Stomach (tissue), 8 donors: ENCODE measurements at regions not wholly inside any gene's neighbourhood (a gene's known extent, or its start where the extent isn't known, plus 50 kb on each side); places are given as distances from the start of the nearest gene placed in this dataset.

Experiments
- DNase-seq, 2 donors: peaks; one replicate each; pipeline versions ENCODE4 v3.0.0 to v3.0.0-alpha.2; 2013 to 2019
- H3K27ac ChIP-seq, 5 donors: fragments of 200-600 bp in 4 of 5; sonication (generic) in 4 of 5; one replicate each; pipeline ENCODE4 v1.5.1; 2013 to 2019; ENCODE audit warnings: mild to moderate bottlenecking in 1 of 5, moderate library complexity in 1 of 5
- H3K27me3 ChIP-seq, 3 donors: fragments of 200-600 bp; sonication (generic); one replicate each; pipeline ENCODE4 v1.5.1; 2017 to 2019; ENCODE audit warnings: mixed run types in 1 of 3
- H3K36me3 ChIP-seq, 4 donors: fragments of 200-600 bp; sonication (generic); 1 replicate in 3 of 4; 2 replicates in 1 of 4; pipeline ENCODE4 v1.5.1; 2016 to 2019
- H3K4me1 ChIP-seq, 4 donors: fragments of 200-600 bp; sonication (generic); one replicate each; pipeline ENCODE4 v1.5.1; 2016 to 2019
- H3K4me3 ChIP-seq, 4 donors: fragments of 200-600 bp; sonication (generic) in 3 of 4; one replicate each; pipeline ENCODE4 v1.5.1; 2016 to 2019; ENCODE audit warnings: mild to moderate bottlenecking in 1 of 4
- H3K9me3 ChIP-seq, 4 donors: fragments of 200-600 bp; sonication (generic); one replicate each; pipeline ENCODE4 v1.5.1; 2016 to 2019
- CTCF ChIP-seq, 7 experiments: fragments of 450-650 bp in 4 of 7; fragments of 200-600 bp in 3 of 7; sonication (generic) in 3 of 7; IDR thresholded peaks; one replicate each; pipeline ENCODE4 v1.5.1; 2016 to 2019; ENCODE audit warnings: antibody characterized with exemption in 7 of 7, control low read depth in 2 of 7, mild to moderate bottlenecking in 1 of 7
- EP300 ChIP-seq: sonication (generic); formaldehyde crosslinking; IDR thresholded peaks from one replicate; pipeline ENCODE4 v1.6.1; 2017; ENCODE audit warnings: antibody characterized with exemption
- POLR2A ChIP-seq, 4 donors: fragments of 450-650 bp; IDR thresholded peaks; one replicate each; pipeline ENCODE4 v1.6.1; 2016; ENCODE audit warnings: antibody characterized with exemption in 4 of 4, control low read depth in 2 of 4, mild to moderate bottlenecking in 1 of 4, moderate library complexity in 1 of 4
- POLR2AphosphoS5 ChIP-seq, 3 donors: sonication (generic); formaldehyde crosslinking; IDR thresholded peaks; one replicate each; pipeline ENCODE4 v1.6.1; 2016; ENCODE audit warnings: antibody characterized with exemption in 3 of 3
- WGBS, 5 donors: extraction: QIAGEN DNeasy Blood & Tissue Kit in 3 of 5; methylation state at CpG; one replicate each; pipeline versions ENCODE4 v1.1.5 to v1.1.7; 2013 to 2018; 5-methylcytosine and 5-hydroxymethylcytosine counted together
- intact Hi-C: fragments of 100-400 bp; cut with DNase I; formaldehyde crosslinking; loops from one replicate; pipeline ENCODE4 v1.15.1; 2023; ENCODE audit warnings: low total_unique reads
- donor health status: healthy with polysubstance abuse.
- donor health status: Bipolar disorder and iron deficiency.
- donor health status: healthy.

GRCh38 chrX:45601052-45601451 is 400.4 kb upstream of the DIPK2B start:
- H3K27ac ChIP-seq, result no peak overlapping the region
- peaks cover 0 to 4% (median 0%) of the 10 kb centered on the region in 3 donors for H3K27me3 ChIP-seq
- intact Hi-C loops, result no loop called here
- no peak for DNase-seq
- H3K4me3 ChIP-seq, result no peak overlapping the region
- TF ChIP-seq POLR2AphosphoS5 (IDR thresholded peaks at IDR 0.05) (no peak), EP300 (no peak), POLR2A (IDR thresholded peaks at IDR 0.05) (no peak), CTCF (IDR thresholded peaks at IDR 0.05) (no peak)
- no peaks in the 10 kb centered on the region for H3K36me3 ChIP-seq
- 53 to 82% (median 74%) methylated on average over 5 of the region's 5 CpGs for WGBS, 5 donors
- H3K9me3 ChIP-seq, result peaks cover 0 to 8% (median 3%) of the 10 kb centered on the region in 4 donors
- no peaks in the 10 kb centered on the region for H3K4me1 ChIP-seq

GRCh38 chrX:45598861-45599260 is 398.2 kb upstream of the DIPK2B start:
- H3K36me3 ChIP-seq, result no peaks in the 10 kb centered on the region
- no peak overlapping the region for H3K27ac ChIP-seq
- H3K27me3 ChIP-seq, result peaks cover 0 to 4% (median 0%) of the 10 kb centered on the region in 3 donors
- H3K9me3 ChIP-seq, result no peaks in the 10 kb centered on the region
- no peak for DNase-seq
- H3K4me1 ChIP-seq, result no peaks in the 10 kb centered on the region
- 69 to 88% (median 78%) methylated on average over 3 of the region's 3 CpGs for WGBS, 5 donors
- no peak overlapping the region for H3K4me3 ChIP-seq
- TF ChIP-seq CTCF (IDR thresholded peaks at IDR 0.05) (no peak), POLR2AphosphoS5 (IDR thresholded peaks at IDR 0.05) (no peak), POLR2A (IDR thresholded peaks at IDR 0.05) (no peak), EP300 (no peak)
- intact Hi-C loops, result no loop called here

- Histone ChIP-seq H3K4me1 (no peaks in the 10 kb centered on the region), H3K4me3 (no peak overlapping the region), H3K9me3 (no peaks in the 10 kb centered on the region), H3K36me3 (no peaks in the 10 kb centered on the region), H3K27ac (no peak overlapping the region), H3K27me3 (peaks cover 0 to 4% (median 0%) of the 10 kb centered on the region in 3 donors)
- 38 to 62% (median 54%) methylated on average over 2 of the region's 2 CpGs for whole genome bisulfite sequencing, 5 donors
- intact Hi-C loops, result no loop called here
- DNase-seq, result no peak
- TF ChIP-seq CTCF (IDR thresholded peaks at IDR 0.05), result no peak
Observed at GRCh38 chrX:45596188-45596808, 395.6 kb upstream of the DIPK2B start.

DNA sequence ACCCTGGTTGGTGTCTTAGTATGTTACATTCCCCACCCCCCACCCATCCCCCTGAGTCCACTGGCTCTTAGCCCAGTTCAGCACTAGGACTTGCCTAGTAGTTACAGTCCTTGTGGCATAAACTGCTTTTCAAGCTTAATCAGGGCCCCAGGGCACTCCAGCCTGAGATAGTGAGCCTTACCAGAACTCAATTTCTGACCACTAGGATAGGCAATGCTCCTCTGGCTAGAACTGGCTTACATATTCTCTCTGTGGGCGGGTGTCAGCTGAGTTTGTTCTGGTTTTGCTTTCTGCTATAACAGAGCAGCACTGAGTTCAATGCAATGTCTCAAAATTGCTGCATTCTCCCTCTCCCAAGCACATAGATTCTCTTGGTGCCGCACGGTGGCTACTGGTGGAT is 391.4 kb upstream of the DIPK2B start:
- H3K27ac ChIP-seq, result no peak overlapping the region
- 73 to 96% (median 89%) methylated on average over 3 of the region's 3 CpGs for WGBS, 5 donors
- no peak for TF ChIP-seq POLR2AphosphoS5 (IDR thresholded peaks at IDR 0.05)
- TF ChIP-seq EP300, result no peak
- TF ChIP-seq CTCF (IDR thresholded peaks at IDR 0.05), result no peak
- TF ChIP-seq POLR2A (IDR thresholded peaks at IDR 0.05), result no peak
- H3K9me3 ChIP-seq, result peaks cover 0 to 16% (median 7%) of the 10 kb centered on the region in 4 donors
- no peaks in the 10 kb centered on the region for H3K4me1 ChIP-seq
- H3K27me3 ChIP-seq, result peaks cover 0 to under 1% (median 0%) of the 10 kb centered on the region in 3 donors
- H3K4me3 ChIP-seq, result no peak overlapping the region
- intact Hi-C loops, result no loop called here
- no peaks in the 10 kb centered on the region for H3K36me3 ChIP-seq
- no peak for DNase-seq
